Uterus (tissue), 3 donors: ENCODE measurements at regions not wholly inside any gene's neighbourhood (a gene's known extent, or its start where the extent isn't known, plus 50 kb on each side); places are given as distances from the start of the nearest gene placed in this dataset.

Experiments used
- DNase-seq, 2 donors: peaks; one replicate each; pipeline ENCODE4 v3.0.0-alpha.2; 2019 to 2020
- H3K27ac ChIP-seq, 2 donors: fragments of 200-600 bp; sonication (generic); 1 replicate in 1 of 2; 2 replicates in 1 of 2; pipeline ENCODE4 v1.5.1; 2016 to 2018
- H3K27me3 ChIP-seq, 2 donors: fragments of 200-600 bp; sonication (generic); one replicate each; pipeline ENCODE4 v1.5.1; 2018 to 2019; ENCODE audit warnings: control low read depth in 1 of 2
- H3K36me3 ChIP-seq, 2 donors: fragments of 200-600 bp; sonication (generic); one replicate each; pipeline ENCODE4 v1.5.1; 2019; ENCODE audit warnings: control low read depth in 1 of 2
- H3K4me1 ChIP-seq, 2 donors: fragments of 200-600 bp; sonication (generic); one replicate each; pipeline ENCODE4 v1.5.1; 2018 to 2019; ENCODE audit warnings: control low read depth in 1 of 2
- H3K4me3 ChIP-seq, 2 donors: fragments of 200-600 bp; sonication (generic); 1 replicate in 1 of 2; 2 replicates in 1 of 2; pipeline ENCODE4 v1.5.1; 2018 to 2019; ENCODE audit warnings: mild to moderate bottlenecking in 1 of 2
- H3K9me3 ChIP-seq, 2 donors: fragments of 200-600 bp; sonication (generic); one replicate each; pipeline ENCODE4 v1.5.1; 2019; ENCODE audit warnings: control low read depth in 1 of 2
- CTCF ChIP-seq, 4 experiments: fragments of 200-600 bp in 2 of 4; fragments of 450-650 bp in 2 of 4; sonication (generic) in 2 of 4; IDR thresholded peaks; one replicate each; pipeline ENCODE4 v1.5.1; 2016 to 2019; ENCODE audit warnings: antibody characterized with exemption in 4 of 4, mild to moderate bottlenecking in 2 of 4, moderate library complexity in 1 of 4
- POLR2A ChIP-seq, 2 donors: fragments of 450-650 bp; IDR thresholded peaks; one replicate each; pipeline ENCODE4 v1.6.1; 2016; ENCODE audit warnings: antibody characterized with exemption in 2 of 2, mild to moderate bottlenecking in 1 of 2, moderate library complexity in 1 of 2
- intact Hi-C: fragments of 100-400 bp; cut with DNase I; formaldehyde crosslinking; loops from one replicate; pipeline ENCODE4 v1.15.1; 2023; ENCODE audit warnings: low total_unique reads
- donor health status: DM: yes; HTN: yes; CAD: no.

- H3K36me3 ChIP-seq = no peaks in the 10 kb centered on the region
- DNase-seq = no peak
- intact Hi-C loops = no loop called here
- TF ChIP-seq CTCF (IDR thresholded peaks at IDR 0.05) (no peak), POLR2A (IDR thresholded peaks at IDR 0.05) (no peak)
- H3K27ac ChIP-seq = no peak overlapping the region
- H3K4me1 ChIP-seq = no peaks in the 10 kb centered on the region
- H3K9me3 ChIP-seq = peaks cover 0 to 3% of the 10 kb centered on the region in 2 donors
- no peaks in the 10 kb centered on the region for H3K27me3 ChIP-seq
- no peak overlapping the region for H3K4me3 ChIP-seq
These were observed 149.5 kb downstream of the C9orf50 start for GRCh38 chr9:129471201-129472019.

GRCh38 chr9:129469988-129470316 lies 150.9 kb downstream of the C9orf50 start:
- peaks cover 0 to 2% of the 10 kb centered on the region in 2 donors for H3K9me3 ChIP-seq
- H3K36me3 ChIP-seq = no peaks in the 10 kb centered on the region
- H3K27ac ChIP-seq = no peak overlapping the region
- peaks cover 0 to 10% of the 10 kb centered on the region in 2 donors for H3K4me1 ChIP-seq
- no peak overlapping the region for H3K4me3 ChIP-seq
- TF ChIP-seq CTCF (IDR thresholded peaks at IDR 0.05) = no peak
- intact Hi-C loops = no loop called here
- DNase-seq = no peak
- no peaks in the 10 kb centered on the region for H3K27me3 ChIP-seq

- intact Hi-C loops = no loop called here
- H3K4me3 ChIP-seq = no peak overlapping the region
These were observed 151.5 kb downstream of the C9orf50 start for GRCh38 chr9:129469188-129469987.

GRCh38 chr9:129467739-129468666 lies 152.9 kb downstream of the C9orf50 start:
- TF ChIP-seq CTCF (IDR thresholded peaks at IDR 0.05) = no peak
- intact Hi-C loops = no loop called here
- no peak for DNase-seq
- Histone ChIP-seq H3K9me3 (no peaks in the 10 kb centered on the region), H3K36me3 (no peaks in the 10 kb centered on the region), H3K27me3 (no peaks in the 10 kb centered on the region), H3K4me3 (no peak overlapping the region), H3K4me1 (peaks cover 0 to 13% of the 10 kb centered on the region in 2 donors), H3K27ac (no peak overlapping the region)

More at GRCh38 chr9:129469188-129469987, 151.5 kb downstream of the C9orf50 start:
- peaks cover 0 to 13% of the 10 kb centered on the region in 2 donors for H3K4me1 ChIP-seq
- no peak for TF ChIP-seq CTCF (IDR thresholded peaks at IDR 0.05)
- no peak for TF ChIP-seq POLR2A (IDR thresholded peaks at IDR 0.05)
- H3K9me3 ChIP-seq = no peaks in the 10 kb centered on the region
- no peak overlapping the region for H3K27ac ChIP-seq
- H3K36me3 ChIP-seq = no peaks in the 10 kb centered on the region
- no peaks in the 10 kb centered on the region for H3K27me3 ChIP-seq
- DNase-seq = no peak
